Astrocyte (in vitro differentiated cells and primary cell): ENCODE measurements at regions not wholly inside any gene's neighbourhood (a gene's known extent, or its start where the extent isn't known, plus 50 kb on each side); places are given as distances from the start of the nearest gene placed in this dataset.

ENCODE experiments used
- CTCF ChIP-seq: IDR thresholded peaks from 2 replicates; pipeline ENCODE4 v1.5.1; 2011; ENCODE audit warnings: low read depth, mild to moderate bottlenecking, inconsistent platforms, low read length, moderate library complexity; ENCODE audit not compliant: insufficient read depth
- EZH2 ChIP-seq: IDR thresholded peaks from 2 replicates; pipeline ENCODE4 v1.6.1; 2012; ENCODE audit warnings: mild to moderate bottlenecking, low read length, inconsistent platforms; ENCODE audit not compliant: insufficient read depth

GRCh38 chr15:91521548-91521947, 332.0 kb upstream of the SLCO3A1 start:
- TF ChIP-seq EZH2 (no peak), CTCF (no peak)
